C4-2B (cell line): ENCODE measurements at regions not wholly inside any gene's neighbourhood (a gene's known extent, or its start where the extent isn't known, plus 50 kb on each side); places are given as distances from the start of the nearest gene placed in this dataset.

Experiments used
- H3K27ac ChIP-seq: fragments of 450-650 bp; 2 replicates; pipeline ENCODE4 v1.5.1; 2017
- ZFX ChIP-seq: fragments of 450-650 bp; IDR thresholded peaks from 2 replicates; pipeline ENCODE4 v1.6.1; 2017
- TF ChIP-seq, protein P1 (sequence below): fragments of 450-650 bp; conservative IDR thresholded peaks from 2 replicates; pipeline ENCODE4 v1.5.1; 2017; ENCODE audit warnings: mild to moderate bottlenecking

DNA sequence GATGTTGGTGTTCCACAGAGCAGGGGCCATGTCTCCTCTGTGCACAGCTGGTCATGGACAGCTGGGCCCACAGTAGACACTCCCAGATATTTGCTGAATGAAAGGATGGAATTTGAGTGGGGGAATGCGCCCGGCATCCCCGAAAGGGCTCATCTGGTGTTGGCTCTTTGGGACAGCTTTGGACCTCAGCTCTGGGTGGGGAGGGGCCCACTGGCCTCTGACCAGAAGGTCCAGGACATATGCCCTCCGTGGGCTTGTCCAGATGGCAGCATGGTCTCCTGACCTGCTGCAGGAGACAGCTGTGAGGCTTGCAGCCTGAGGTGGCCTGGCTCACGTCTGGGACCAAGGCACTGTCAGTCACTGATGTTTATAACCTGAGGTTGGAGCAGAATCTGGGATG lies 160.4 kb upstream of the AJAP1 start:
- no peak for TF ChIP-seq ZFX
- TF ChIP-seq, protein P1, sequence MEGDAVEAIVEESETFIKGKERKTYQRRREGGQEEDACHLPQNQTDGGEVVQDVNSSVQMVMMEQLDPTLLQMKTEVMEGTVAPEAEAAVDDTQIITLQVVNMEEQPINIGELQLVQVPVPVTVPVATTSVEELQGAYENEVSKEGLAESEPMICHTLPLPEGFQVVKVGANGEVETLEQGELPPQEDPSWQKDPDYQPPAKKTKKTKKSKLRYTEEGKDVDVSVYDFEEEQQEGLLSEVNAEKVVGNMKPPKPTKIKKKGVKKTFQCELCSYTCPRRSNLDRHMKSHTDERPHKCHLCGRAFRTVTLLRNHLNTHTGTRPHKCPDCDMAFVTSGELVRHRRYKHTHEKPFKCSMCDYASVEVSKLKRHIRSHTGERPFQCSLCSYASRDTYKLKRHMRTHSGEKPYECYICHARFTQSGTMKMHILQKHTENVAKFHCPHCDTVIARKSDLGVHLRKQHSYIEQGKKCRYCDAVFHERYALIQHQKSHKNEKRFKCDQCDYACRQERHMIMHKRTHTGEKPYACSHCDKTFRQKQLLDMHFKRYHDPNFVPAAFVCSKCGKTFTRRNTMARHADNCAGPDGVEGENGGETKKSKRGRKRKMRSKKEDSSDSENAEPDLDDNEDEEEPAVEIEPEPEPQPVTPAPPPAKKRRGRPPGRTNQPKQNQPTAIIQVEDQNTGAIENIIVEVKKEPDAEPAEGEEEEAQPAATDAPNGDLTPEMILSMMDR, result no peak
- no peak overlapping the region for H3K27ac ChIP-seq

DNA sequence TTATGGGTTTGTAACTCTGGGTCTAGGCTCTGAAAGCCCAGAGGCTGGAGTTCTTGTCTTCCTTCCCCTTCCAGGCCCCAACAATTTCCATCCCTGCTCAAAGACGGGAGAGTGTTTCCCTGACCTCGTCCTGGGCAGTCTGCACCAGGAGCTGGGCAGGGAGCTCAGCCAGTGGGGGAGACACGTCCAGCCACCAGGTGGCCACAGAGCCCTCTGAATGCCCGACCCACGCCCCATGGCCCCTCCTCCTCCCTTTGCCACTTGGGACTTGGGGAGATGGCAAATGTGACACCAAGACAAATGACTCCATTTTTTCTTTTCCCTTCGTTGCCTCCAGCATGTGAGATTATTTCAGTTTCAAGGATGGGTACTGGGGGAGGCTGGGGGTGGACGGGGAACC lies 159.9 kb upstream of the AJAP1 start:
- no peak for TF ChIP-seq ZFX
- TF ChIP-seq, protein P1, result no peak; the same call in 1 of the 2 replicates
- H3K27ac ChIP-seq, result no peak overlapping the region

DNA sequence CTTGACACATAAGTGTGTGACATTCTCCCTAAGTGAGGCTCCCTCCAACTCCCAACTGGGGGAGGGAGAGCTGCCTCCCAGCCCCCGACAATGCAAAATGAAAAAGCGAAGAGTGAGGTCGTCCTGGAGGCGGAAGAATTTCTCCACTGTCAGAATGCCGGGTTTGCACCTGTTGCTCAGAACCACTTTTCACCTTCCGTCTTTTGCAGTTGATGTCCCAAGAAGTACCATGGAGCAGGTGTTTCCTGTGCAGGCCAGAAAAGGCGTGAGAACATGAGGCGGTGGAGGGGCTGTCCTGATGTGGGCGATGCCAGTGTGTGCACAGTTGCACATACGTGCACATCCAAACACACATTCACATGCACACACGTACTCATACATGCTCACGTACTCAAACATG lies 158.6 kb upstream of the AJAP1 start:
- H3K27ac ChIP-seq, result no peak overlapping the region
- TF ChIP-seq, protein P1, result no peak
- TF ChIP-seq ZFX, result no peak

DNA sequence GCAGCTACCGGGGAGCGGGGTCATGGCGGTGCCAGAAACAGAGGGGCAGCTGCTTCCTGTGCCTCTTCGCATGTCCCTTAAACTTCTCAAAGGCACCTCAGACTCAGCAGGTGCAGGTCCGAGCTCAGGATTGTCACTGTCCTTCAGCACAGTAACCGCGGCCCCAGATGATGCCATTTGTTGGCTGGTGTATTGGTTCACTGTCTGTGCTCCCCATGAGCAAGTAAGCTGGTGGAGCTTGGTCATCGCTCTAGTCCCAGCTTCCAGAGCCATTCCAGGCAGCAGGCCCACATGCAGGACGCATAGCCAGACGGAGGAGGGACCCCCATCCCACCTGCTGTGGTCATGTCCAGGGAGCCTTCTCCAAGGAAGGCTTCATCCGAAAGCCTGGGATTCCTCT lies 154.0 kb upstream of the AJAP1 start:
- TF ChIP-seq, protein P1, result no peak
- TF ChIP-seq ZFX, result no peak
- no peak overlapping the region for H3K27ac ChIP-seq

DNA sequence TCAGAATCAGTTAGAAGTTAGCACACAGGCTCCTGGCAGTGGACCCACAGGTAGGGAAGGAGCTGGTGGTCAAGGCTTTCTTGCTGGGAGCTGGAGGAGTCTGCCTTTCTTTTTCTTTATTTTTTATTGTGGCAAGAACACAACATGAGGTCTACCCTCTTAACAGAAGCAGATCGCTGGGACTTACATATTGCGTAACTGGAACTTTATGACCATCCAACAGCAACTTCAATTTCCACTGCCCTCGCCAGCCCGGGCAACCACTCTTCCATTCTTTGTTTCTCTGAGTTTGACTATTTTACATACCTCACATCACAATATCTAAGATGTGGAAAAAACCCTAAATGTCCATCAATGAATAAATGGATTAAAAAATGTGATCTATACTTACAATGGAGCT lies 147.8 kb upstream of the AJAP1 start:
- no peak for TF ChIP-seq ZFX
- TF ChIP-seq, protein P1, result no peak
- no peak overlapping the region for H3K27ac ChIP-seq

DNA sequence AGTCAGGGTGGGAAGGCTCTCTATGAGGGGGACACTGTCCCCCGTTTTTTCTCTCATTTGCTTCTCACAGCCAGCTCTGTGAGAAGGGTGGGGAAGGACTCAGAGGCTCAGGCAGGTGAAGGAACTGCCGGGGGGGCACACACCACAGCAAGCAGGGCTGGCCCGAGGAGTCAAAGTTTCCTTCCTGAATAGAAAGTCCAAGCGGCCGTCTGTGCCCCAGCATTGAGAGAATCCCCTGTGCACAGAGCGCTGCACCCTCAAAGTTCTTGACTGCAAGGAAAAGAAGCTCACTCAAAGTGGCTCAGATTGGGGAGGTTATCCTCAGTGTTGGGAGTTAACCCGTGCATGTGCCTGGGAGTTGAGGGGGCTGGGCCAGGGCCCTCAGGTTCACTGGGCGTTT lies 145.2 kb upstream of the AJAP1 start:
- no peak overlapping the region for H3K27ac ChIP-seq
- TF ChIP-seq, protein P1, result no peak
- TF ChIP-seq ZFX, result no peak

DNA sequence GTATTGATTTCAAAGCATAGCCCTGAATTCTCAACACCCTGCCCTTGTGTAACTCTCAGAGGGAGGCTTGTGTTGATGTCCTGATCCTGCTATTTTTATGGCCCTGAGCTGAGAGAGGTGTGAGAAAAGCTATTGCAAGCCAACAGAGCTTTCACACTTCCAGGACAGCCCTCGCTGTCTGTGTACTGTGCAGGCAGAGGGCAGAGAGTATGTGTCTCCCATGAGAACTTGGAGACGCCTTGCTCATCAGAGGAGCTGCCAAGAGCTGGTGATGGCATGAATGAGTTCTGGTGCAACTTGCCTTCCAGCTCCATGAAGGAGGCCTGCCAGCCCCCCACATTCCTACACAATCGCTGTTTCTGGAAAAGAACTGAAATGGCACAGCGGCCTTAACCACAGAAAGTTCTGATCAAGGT lies 144.1 kb upstream of the AJAP1 start:
- TF ChIP-seq ZFX, result no peak
- TF ChIP-seq, protein P1, result no peak

More for the DNA sequence above, 144.1 kb upstream of the AJAP1 start:
- no peak overlapping the region for H3K27ac ChIP-seq
